ENCODE measurements at regions not wholly inside any gene's neighbourhood (a gene's known extent, or its start where the extent isn't known, plus 50 kb on each side); places are given as distances from the start of the nearest gene placed in this dataset.
"Not testable (repeated sequence)": the region's sequence is repeated elsewhere in the genome, so short reads cannot be mapped to it uniquely, and the experiment has no call there.

GRCh38 chr4:79173186-79173585, 152.7 kb downstream of the NAA11 start:
- no peak for TF ChIP-seq CTCF (conservative IDR thresholded peaks at IDR 0.05)
- Mint-ChIP-seq H3K27me3 (ENCODE audit: low read depth) (no peaks in the 10 kb centered on the region), H3K4me3 (no peak overlapping the region), H3K27ac (ENCODE audit: unreplicated experiment) (no peak overlapping the region), H3K4me1 (no peaks in the 10 kb centered on the region), H3K9me3 (peaks cover 8% of the 10 kb centered on the region), H3K36me3 (ENCODE audit: low read depth) (no peaks in the 10 kb centered on the region)
- no peak for DNase-seq (ENCODE audit: low read depth, low spot score)

GRCh38 chr4:79170077-79170476, 155.8 kb downstream of the NAA11 start:
- TF ChIP-seq CTCF (conservative IDR thresholded peaks at IDR 0.05): no peak
- H3K9me3 Mint-ChIP-seq: peaks cover 8% of the 10 kb centered on the region
- no peaks in the 10 kb centered on the region for H3K4me1 Mint-ChIP-seq
- H3K4me3 Mint-ChIP-seq: no peak overlapping the region
- H3K36me3 Mint-ChIP-seq (ENCODE audit: low read depth): no peaks in the 10 kb centered on the region
- H3K27ac Mint-ChIP-seq (ENCODE audit: unreplicated experiment): no peak overlapping the region
- no peak for DNase-seq (ENCODE audit: low read depth, low spot score)
- H3K27me3 Mint-ChIP-seq (ENCODE audit: low read depth): no peaks in the 10 kb centered on the region

- Mint-ChIP-seq H3K27me3 (ENCODE audit: low read depth) (no peaks in the 10 kb centered on the region), H3K4me3 (no peak overlapping the region), H3K4me1 (no peaks in the 10 kb centered on the region)
Observed at GRCh38 chr4:79164907-79165610, 160.8 kb downstream of the NAA11 start.

GRCh38 chr4:79163981-79164490, 161.8 kb downstream of the NAA11 start:
- Mint-ChIP-seq H3K36me3 (ENCODE audit: low read depth) (no peaks in the 10 kb centered on the region), H3K4me3 (no peak overlapping the region), H3K4me1 (no peaks in the 10 kb centered on the region), H3K27me3 (ENCODE audit: low read depth) (no peaks in the 10 kb centered on the region), H3K9me3 (peaks cover 3% of the 10 kb centered on the region), H3K27ac (ENCODE audit: unreplicated experiment) (no peak overlapping the region)
- no peak for DNase-seq (ENCODE audit: low read depth, low spot score)
- TF ChIP-seq CTCF (conservative IDR thresholded peaks at IDR 0.05): no peak

More at GRCh38 chr4:79164907-79165610, 160.8 kb downstream of the NAA11 start:
- no peak overlapping the region for H3K27ac Mint-ChIP-seq (ENCODE audit: unreplicated experiment)
- no peak for TF ChIP-seq CTCF (conservative IDR thresholded peaks at IDR 0.05)
- peaks cover 8% of the 10 kb centered on the region for H3K9me3 Mint-ChIP-seq
- DNase-seq (ENCODE audit: low read depth, low spot score): no peak
- no peaks in the 10 kb centered on the region for H3K36me3 Mint-ChIP-seq (ENCODE audit: low read depth)

- Mint-ChIP-seq H3K27me3 (ENCODE audit: low read depth) (no peaks in the 10 kb centered on the region), H3K36me3 (ENCODE audit: low read depth) (no peaks in the 10 kb centered on the region), H3K27ac (ENCODE audit: unreplicated experiment) (no peak overlapping the region), H3K4me3 (no peak overlapping the region), H3K4me1 (no peaks in the 10 kb centered on the region), H3K9me3 (no peaks in the 10 kb centered on the region)
- no peak for TF ChIP-seq CTCF (conservative IDR thresholded peaks at IDR 0.05)
- DNase-seq (ENCODE audit: low read depth, low spot score): no peak
Observed at GRCh38 chr4:79160962-79161361, 164.9 kb downstream of the NAA11 start.

GRCh38 chr4:79158705-79159104, 167.2 kb downstream of the NAA11 start:
- not testable (repeated sequence) for H3K4me3 Mint-ChIP-seq; H3K4me1 Mint-ChIP-seq; H3K27ac Mint-ChIP-seq (ENCODE audit: unreplicated experiment); H3K27me3 Mint-ChIP-seq (ENCODE audit: low read depth); H3K9me3 Mint-ChIP-seq; DNase-seq (ENCODE audit: low read depth, low spot score); H3K36me3 Mint-ChIP-seq (ENCODE audit: low read depth)

Data from neural crest cell (in vitro differentiated cells).